Mesenchymal stem cell (in vitro differentiated cells and primary cell): ENCODE measurements at regions not wholly inside any gene's neighbourhood (a gene's known extent, or its start where the extent isn't known, plus 50 kb on each side); places are given as distances from the start of the nearest gene placed in this dataset.

ENCODE experiments used
- DNase-seq: peaks from one replicate; pipeline ENCODE4 v3.0.0-alpha.2; 2013
- H2AFZ ChIP-seq: one replicate; pipeline ENCODE4 v1.6.1; 2013; ENCODE audit warnings: low read depth, mild to moderate bottlenecking, control low read depth, inconsistent platforms, low read length, moderate library complexity
- H2AK5ac ChIP-seq: 2 replicates; pipeline ENCODE4 v1.6.1; 2013; ENCODE audit warnings: low read length, moderate library complexity, mild to moderate bottlenecking, inconsistent platforms; ENCODE audit not compliant: severe bottlenecking
- H2BK120ac ChIP-seq: one replicate; pipeline ENCODE4 v1.6.1; 2013; ENCODE audit warnings: low read depth, mild to moderate bottlenecking, inconsistent platforms, low read length, moderate library complexity
- H2BK12ac ChIP-seq, 2 experiments: one replicate each; pipeline ENCODE4 v1.6.1; 2013; ENCODE audit warnings: inconsistent platforms in 2 of 2, low read length in 2 of 2, mild to moderate bottlenecking in 2 of 2, moderate library complexity in 2 of 2, control low read depth in 1 of 2
- H2BK15ac ChIP-seq: one replicate; pipeline ENCODE4 v1.6.1; 2013; ENCODE audit warnings: mild to moderate bottlenecking, low read depth, inconsistent platforms; ENCODE audit not compliant: poor library complexity, severe bottlenecking
- H2BK5ac ChIP-seq: 2 replicates; pipeline ENCODE4 v1.6.1; 2013; ENCODE audit warnings: low read depth, mild to moderate bottlenecking, low read length, control low read depth, inconsistent platforms; ENCODE audit not compliant: poor library complexity, severe bottlenecking
- H3K14ac ChIP-seq, 2 experiments: one replicate each; pipeline ENCODE4 v1.6.1; 2013; ENCODE audit warnings: inconsistent platforms in 2 of 2, low read length in 2 of 2, control low read depth in 1 of 2, mild to moderate bottlenecking in 1 of 2, moderate library complexity in 1 of 2
- H3K18ac ChIP-seq, 2 experiments: one replicate each; pipeline ENCODE4 v1.6.1; 2013; ENCODE audit warnings: inconsistent platforms in 2 of 2, low read length in 2 of 2, control low read depth in 1 of 2, low read depth in 1 of 2, mild to moderate bottlenecking in 1 of 2
- H3K23ac ChIP-seq, 2 experiments: one replicate each; pipeline ENCODE4 v1.6.1; 2013; ENCODE audit warnings: inconsistent platforms in 2 of 2, low read length in 2 of 2, mild to moderate bottlenecking in 2 of 2, moderate library complexity in 2 of 2, control low read depth in 1 of 2
- H3K27ac ChIP-seq: 2 replicates; pipeline ENCODE4 v1.5.1; 2013; ENCODE audit warnings: mild to moderate bottlenecking, moderate library complexity, low read length, control low read depth, inconsistent platforms; ENCODE audit not compliant: poor library complexity, severe bottlenecking
- H3K27me3 ChIP-seq, 2 experiments: 2 replicates each; pipeline versions ENCODE4 v1.6.1 to v1.7.0; 2013; ENCODE audit warnings: low read length in 2 of 2, mild to moderate bottlenecking in 2 of 2, moderate library complexity in 2 of 2, control low read depth in 1 of 2, inconsistent platforms in 1 of 2; ENCODE audit not compliant: control insufficient read depth in 1 of 2, insufficient read depth in 1 of 2
- H3K36me3 ChIP-seq, 2 experiments: 2 replicates each; pipeline versions ENCODE4 v1.6.1 to v1.7.0; 2013; ENCODE audit warnings: low read length in 2 of 2, control low read depth in 1 of 2, inconsistent platforms in 1 of 2, low read depth in 1 of 2, mild to moderate bottlenecking in 1 of 2; ENCODE audit not compliant: insufficient read depth in 2 of 2, control insufficient read depth in 1 of 2
- H3K4ac ChIP-seq, 2 experiments: one replicate each; pipeline ENCODE4 v1.6.1; 2013; ENCODE audit warnings: inconsistent platforms in 2 of 2, low read length in 2 of 2, mild to moderate bottlenecking in 2 of 2, moderate library complexity in 2 of 2, control low read depth in 1 of 2, low read depth in 1 of 2
- H3K4me1 ChIP-seq: 2 replicates; pipeline ENCODE4 v1.6.1; 2013; ENCODE audit warnings: low read depth, low read length, control low read depth; ENCODE audit not compliant: control insufficient read depth, insufficient read depth
- H3K4me2 ChIP-seq: 2 replicates; pipeline ENCODE4 v1.6.1; 2013; ENCODE audit warnings: low read length, mild to moderate bottlenecking, inconsistent platforms; ENCODE audit not compliant: poor library complexity, severe bottlenecking
- H3K4me3 ChIP-seq, 2 experiments: 2 replicates each; pipeline versions ENCODE4 v1.5.1 to v1.7.0; 2013; ENCODE audit warnings: low read length in 2 of 2, mild to moderate bottlenecking in 2 of 2, control low read depth in 1 of 2, low read depth in 1 of 2; ENCODE audit not compliant: insufficient read depth in 1 of 2
- H3K79me1 ChIP-seq: replicated peaks from 2 replicates; pipeline ENCODE4 v1.6.1; 2013; ENCODE audit warnings: mild to moderate bottlenecking, control low read depth, low read length, inconsistent platforms; ENCODE audit not compliant: poor library complexity, severe bottlenecking
- H3K9ac ChIP-seq: 2 replicates; pipeline ENCODE4 v1.7.0; 2013; ENCODE audit warnings: mild to moderate bottlenecking, low read length, moderate library complexity
- H3K9me3 ChIP-seq: 2 replicates; pipeline ENCODE4 v1.7.0; 2013; ENCODE audit warnings: mild to moderate bottlenecking, low read length; ENCODE audit not compliant: control insufficient read depth
- H4K8ac ChIP-seq: one replicate; pipeline ENCODE4 v1.6.1; 2013; ENCODE audit warnings: inconsistent platforms, mild to moderate bottlenecking, low read length, moderate library complexity
- H4K91ac ChIP-seq: one replicate; pipeline ENCODE4 v1.6.1; 2013; ENCODE audit warnings: mild to moderate bottlenecking, low read length, inconsistent platforms
- WGBS: methylation state at CpG from one replicate; pipeline ENCODE4 v1.1.7; 2013; ENCODE audit warnings: mixed read lengths; 5-methylcytosine and 5-hydroxymethylcytosine counted together

DNA sequence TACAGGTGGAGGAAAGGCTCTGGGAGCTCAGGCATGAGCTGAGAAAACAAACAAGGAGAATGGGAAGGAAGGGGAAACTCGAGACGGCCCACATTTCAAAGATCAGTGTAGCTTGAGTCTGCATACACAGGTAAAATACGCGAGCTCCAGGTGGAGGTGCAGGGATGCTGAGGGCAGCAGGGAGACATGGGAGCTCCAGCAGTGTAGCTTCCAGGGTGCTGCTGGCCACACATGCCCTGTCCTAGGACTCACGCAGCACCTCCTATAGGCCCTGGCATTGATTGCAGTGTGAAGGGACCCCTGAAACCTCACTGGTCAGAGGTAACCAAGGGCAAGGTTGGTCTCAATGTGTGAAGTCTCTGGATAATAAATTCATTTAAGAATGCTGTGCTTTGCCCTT, 362.8 kb upstream of the HS6ST1 start:
- no peak overlapping the region for H3K27ac ChIP-seq
- 81% methylated on average over 5 of the region's 5 CpGs for WGBS

DNA sequence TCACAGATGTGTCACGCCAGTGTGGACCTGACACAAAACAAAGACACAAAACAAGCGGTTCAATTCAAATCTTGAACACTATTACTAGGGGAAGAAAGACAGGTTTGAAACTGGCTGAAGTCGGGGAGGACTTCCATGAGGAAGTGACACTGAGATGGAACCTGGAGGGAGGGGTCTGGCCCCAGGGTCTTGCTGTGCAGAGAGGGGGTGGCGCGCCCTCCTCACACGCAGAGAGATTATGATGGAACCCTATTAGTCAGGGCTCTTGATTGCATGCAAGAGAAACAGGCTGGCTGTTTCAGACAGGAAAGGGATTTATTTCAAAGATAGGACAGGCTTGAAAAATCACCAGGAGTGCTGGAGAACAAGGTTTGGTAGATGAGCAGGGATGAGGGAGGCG, 363.6 kb upstream of the HS6ST1 start:
- no peak overlapping the region for H2BK120ac ChIP-seq
- H3K18ac ChIP-seq, result peak overlapping the region in 1 of 2 experiments; percentile 60
- H3K4ac ChIP-seq, result no peak overlapping the region
- H2BK5ac ChIP-seq, result no peak overlapping the region
- H2AK5ac ChIP-seq, result no peak overlapping the region
- no peaks in the 10 kb centered on the region for H3K36me3 ChIP-seq
- H3K23ac ChIP-seq, result no peak overlapping the region
- no peak overlapping the region for H2BK15ac ChIP-seq
- H3K9ac ChIP-seq, result no peak overlapping the region
- H3K9me3 ChIP-seq, result no peaks in the 10 kb centered on the region
- H4K91ac ChIP-seq, result no peak overlapping the region
- H3K27ac ChIP-seq, result no peak overlapping the region
- H3K79me1 ChIP-seq, result no peaks in the 10 kb centered on the region
- no peak overlapping the region for H2AFZ ChIP-seq
- no peaks in the 10 kb centered on the region for H3K4me1 ChIP-seq
- no peak overlapping the region for H2BK12ac ChIP-seq
- no peak overlapping the region for H3K14ac ChIP-seq
- no peak overlapping the region for H4K8ac ChIP-seq
- H3K27me3 ChIP-seq, result peaks cover 0 to 7% of the 10 kb centered on the region in 2 experiments
- DNase-seq, result no peak
- no peak overlapping the region for H3K4me2 ChIP-seq
- H3K4me3 ChIP-seq, result no peak overlapping the region
- 87% methylated on average over 7 of the region's 7 CpGs for WGBS

More for the DNA sequence above, 362.8 kb upstream of the HS6ST1 start:
- H3K23ac ChIP-seq, result no peak overlapping the region
- H4K8ac ChIP-seq, result no peak overlapping the region
- no peak overlapping the region for H2AK5ac ChIP-seq
- H3K27me3 ChIP-seq, result peaks cover 0 to 7% of the 10 kb centered on the region in 2 experiments
- H2BK120ac ChIP-seq, result no peak overlapping the region
- H2BK5ac ChIP-seq, result no peak overlapping the region
- DNase-seq, result no peak
- no peaks in the 10 kb centered on the region for H3K4me1 ChIP-seq
- H3K4me3 ChIP-seq, result no peak overlapping the region
- H3K9ac ChIP-seq, result no peak overlapping the region
- H2BK15ac ChIP-seq, result no peak overlapping the region
- peak overlapping the region in 1 of 2 experiments; percentile 29 for H2BK12ac ChIP-seq
- H3K36me3 ChIP-seq, result no peaks in the 10 kb centered on the region
- H3K79me1 ChIP-seq, result no peaks in the 10 kb centered on the region
- no peak overlapping the region for H3K4me2 ChIP-seq
- H3K4ac ChIP-seq, result no peak overlapping the region
- no peak overlapping the region for H3K14ac ChIP-seq
- no peak overlapping the region for H2AFZ ChIP-seq
- H3K9me3 ChIP-seq, result no peaks in the 10 kb centered on the region
- H4K91ac ChIP-seq, result no peak overlapping the region
- H3K18ac ChIP-seq, result no peak overlapping the region

DNA sequence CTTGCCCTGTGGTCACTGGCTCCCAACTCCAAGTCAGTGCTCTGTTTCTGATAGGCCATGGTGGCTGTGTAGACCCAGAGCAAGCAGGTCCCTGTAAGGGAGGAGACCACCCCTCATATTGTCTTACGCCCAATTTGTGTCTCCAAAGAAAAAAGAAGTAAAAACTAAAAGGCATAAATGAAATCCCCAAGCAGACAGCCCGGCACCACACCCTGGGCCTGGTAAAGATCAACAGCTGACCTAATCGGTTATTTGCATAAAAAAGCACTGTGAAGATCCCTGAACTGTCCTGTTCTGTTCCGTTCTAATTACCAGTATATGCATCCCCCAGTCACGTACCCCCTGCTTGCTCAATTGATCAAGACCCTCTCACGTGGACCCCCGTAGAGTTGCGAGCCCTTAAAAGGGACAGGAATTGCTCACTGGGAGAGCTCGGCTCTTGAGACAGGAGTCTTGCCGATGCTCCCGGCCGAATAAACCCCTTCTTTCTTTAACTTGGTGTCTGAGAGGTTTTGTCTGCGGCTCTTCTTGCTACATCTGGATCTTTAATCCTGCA, 364.1 kb upstream of the HS6ST1 start:
- Histone ChIP-seq H3K23ac (no peak overlapping the region), H3K14ac (no peak overlapping the region), H3K36me3 (no peaks in the 10 kb centered on the region), H3K9me3 (no peaks in the 10 kb centered on the region), H2BK15ac (no peak overlapping the region), H3K18ac (peak overlapping the region in 1 of 2 experiments; percentile 5), H2BK5ac (no peak overlapping the region), H3K4me3 (no peak overlapping the region), H2AK5ac (no peak overlapping the region), H3K4ac (no peak overlapping the region), H3K79me1 (no peaks in the 10 kb centered on the region), H3K4me1 (no peaks in the 10 kb centered on the region), H4K91ac (no peak overlapping the region), H3K4me2 (no peak overlapping the region), H3K27me3 (peaks cover 3 to 10% of the 10 kb centered on the region in 2 experiments), H4K8ac (no peak overlapping the region), H3K9ac (no peak overlapping the region), H2AFZ (peak overlapping the region; percentile 27), H2BK12ac (no peak overlapping the region), H2BK120ac (no peak overlapping the region), H3K27ac (no peak overlapping the region)
- 90% methylated on average over 13 of the region's 13 CpGs for WGBS
- no peak for DNase-seq

DNA sequence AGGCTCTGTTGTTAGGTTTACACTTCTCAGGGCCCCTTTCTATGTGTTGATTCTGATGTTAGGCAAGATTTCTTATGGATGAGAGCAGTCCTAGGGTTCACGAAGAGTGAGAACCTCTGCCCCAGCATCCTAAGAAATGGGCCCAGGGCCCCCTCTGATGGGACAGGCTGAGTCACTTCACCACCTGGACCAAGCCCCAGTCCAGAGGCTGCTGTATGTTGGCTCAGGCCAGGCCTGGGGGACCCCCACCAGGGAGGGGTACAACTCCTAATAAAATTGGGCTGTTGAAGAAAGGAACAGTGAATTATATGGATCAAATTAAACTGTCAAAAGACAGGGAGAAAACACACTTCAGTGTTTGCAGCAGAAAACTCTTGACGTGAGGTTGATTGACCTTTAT, 365.9 kb upstream of the HS6ST1 start:
- no peak for DNase-seq
- Histone ChIP-seq H3K4ac (no peak overlapping the region), H3K14ac (no peak overlapping the region), H3K27me3 (peaks cover 3 to 10% of the 10 kb centered on the region in 2 experiments), H2BK5ac (no peak overlapping the region), H3K4me1 (no peaks in the 10 kb centered on the region), H3K9me3 (no peaks in the 10 kb centered on the region), H3K27ac (no peak overlapping the region), H3K79me1 (no peaks in the 10 kb centered on the region), H3K9ac (no peak overlapping the region), H3K18ac (no peak overlapping the region), H2BK120ac (no peak overlapping the region), H2BK12ac (no peak overlapping the region), H3K36me3 (no peaks in the 10 kb centered on the region), H3K23ac (no peak overlapping the region), H3K4me2 (no peak overlapping the region), H4K91ac (no peak overlapping the region), H2AK5ac (no peak overlapping the region), H2BK15ac (no peak overlapping the region), H4K8ac (no peak overlapping the region), H2AFZ (no peak overlapping the region), H3K4me3 (no peak overlapping the region)
- WGBS, result 94% methylated on average over 1 of the region's 2 CpGs
